K562 (cell line): ENCODE measurements at regions not wholly inside any gene's neighbourhood (a gene's known extent, or its start where the extent isn't known, plus 50 kb on each side); places are given as distances from the start of the nearest gene placed in this dataset.

Experiments used
- BRCA1 ChIP-seq, 2 experiments: fragments of 450-650 bp in 1 of 2; sonication (generic) in 1 of 2; formaldehyde crosslinking in 1 of 2; IDR thresholded peaks; 2 replicates each; pipeline versions ENCODE4 v1.5.0 to v1.6.1; 2017 to 2020; ENCODE audit warnings: mild to moderate bottlenecking in 1 of 2, missing genetic modification reagents in 1 of 2
- CXXC5 ChIP-seq: fragments of 250-450 bp; sonication (Bioruptor Pico); IDR thresholded peaks from 2 replicates; pipeline ENCODE4 v1.8.0; 2022; ENCODE audit warnings: inconsistent platforms, mild to moderate bottlenecking, moderate library complexity
- EP300 ChIP-seq: IDR thresholded peaks from 2 replicates; pipeline ENCODE4 v1.6.1; 2012; ENCODE audit warnings: low read length, improper control_type of control experiment
- ETV1 ChIP-seq: fragments of 450-650 bp; conservative IDR thresholded peaks from 2 replicates; pipeline ENCODE4 v1.6.1; 2016; ENCODE audit warnings: missing genetic modification characterization, control low read depth, low read depth, missing compliant biosample characterization
- FOXK1 ChIP-seq: sonication (generic); formaldehyde crosslinking; IDR thresholded peaks from 2 replicates; pipeline ENCODE4 v1.8.0; 2022; ENCODE audit warnings: missing genetic modification reagents, mild to moderate bottlenecking, borderline replicate concordance
- FOXM1 ChIP-seq, 2 experiments: fragments of 450-650 bp in 1 of 2; sonication (generic) in 1 of 2; formaldehyde crosslinking in 1 of 2; IDR thresholded peaks; 2 replicates each; pipeline versions ENCODE4 v1.6.1 to v1.9.0; 2017 to 2022; ENCODE audit warnings: low read depth in 2 of 2, mild to moderate bottlenecking in 2 of 2, missing genetic modification reagents in 1 of 2, moderate library complexity in 1 of 2
- HMGN3 ChIP-seq: IDR thresholded peaks from 2 replicates; pipeline ENCODE4 v1.6.1; 2011; ENCODE audit warnings: borderline replicate concordance, low read depth, mild to moderate bottlenecking, mixed read lengths, low read length; ENCODE audit not compliant: insufficient read length; ENCODE audit errors: extremely low read depth
- ID3 ChIP-seq, 2 experiments: fragments of 250-450 bp in 1 of 2; fragments of 450-650 bp in 1 of 2; sonication (Bioruptor Pico) in 1 of 2; IDR thresholded peaks; 2 replicates each; pipeline versions ENCODE4 v1.6.1 to v1.8.0; 2016 to 2021; ENCODE audit warnings: mild to moderate bottlenecking in 2 of 2, moderate library complexity in 2 of 2, missing compliant biosample characterization in 1 of 2, missing genetic modification characterization in 1 of 2
- LARP7 ChIP-seq: fragments of 450-650 bp; IDR thresholded peaks from 2 replicates; pipeline ENCODE4 v1.6.1; 2016
- MCM7 ChIP-seq, 2 experiments: fragments of 450-650 bp; IDR thresholded peaks; 2 replicates each; pipeline ENCODE4 v1.6.1; 2016 to 2018
- MED1 ChIP-seq: sonication (generic); formaldehyde crosslinking; IDR thresholded peaks from 2 replicates; pipeline ENCODE4 v1.8.1; 2023; ENCODE audit warnings: missing genetic modification reagents, borderline replicate concordance
- NFXL1 ChIP-seq: fragments of 450-650 bp; formaldehyde crosslinking; IDR thresholded peaks from 2 replicates; pipeline ENCODE4 v1.4.0; 2021; ENCODE audit warnings: mild to moderate bottlenecking
- NR2F6 ChIP-seq: fragments of 450-650 bp; formaldehyde crosslinking; IDR thresholded peaks from 2 replicates; pipeline ENCODE4 v1.4.0; 2020; ENCODE audit warnings: mild to moderate bottlenecking
- PCBP2 ChIP-seq: fragments of 200-400 bp; formaldehyde crosslinking; IDR thresholded peaks from 2 replicates; pipeline ENCODE4 v1.6.1; 2018; ENCODE audit warnings: low read length, low read depth, mild to moderate bottlenecking, moderate library complexity; ENCODE audit not compliant: poor library complexity, severe bottlenecking
- PHF20 ChIP-seq: fragments of 450-650 bp; IDR thresholded peaks from 2 replicates; pipeline ENCODE4 v1.6.1; 2018; ENCODE audit not compliant: partially characterized antibody
- PTBP1 ChIP-seq: fragments of 200-400 bp; formaldehyde crosslinking; IDR thresholded peaks from 2 replicates; pipeline ENCODE4 v1.6.1; 2017; ENCODE audit warnings: low read depth, low read length
- RAD21 ChIP-seq, 2 experiments: fragments of 250-450 bp in 1 of 2; fragments of 450-650 bp in 1 of 2; sonication (Bioruptor Pico) in 1 of 2; formaldehyde crosslinking in 1 of 2; IDR thresholded peaks in 1 of 2; conservative IDR thresholded peaks in 1 of 2; 2 replicates each; pipeline versions ENCODE4 v1.4.0 to v1.8.0; 2020 to 2022; ENCODE audit warnings: mild to moderate bottlenecking in 2 of 2, moderate library complexity in 1 of 2
- RBM25 ChIP-seq: fragments of 200-400 bp; formaldehyde crosslinking; IDR thresholded peaks from 2 replicates; pipeline ENCODE4 v1.6.1; 2018; ENCODE audit warnings: low read length, low read depth, moderate library complexity; ENCODE audit not compliant: severe bottlenecking
- SIN3B ChIP-seq: fragments of 450-650 bp; IDR thresholded peaks from 2 replicates; pipeline ENCODE4 v1.6.1; 2017; ENCODE audit warnings: low read depth, mild to moderate bottlenecking, moderate library complexity
- SPI1 ChIP-seq: IDR thresholded peaks from 2 replicates; pipeline ENCODE4 v1.6.1; 2011; ENCODE audit warnings: low read depth, low read length, control low read depth, borderline replicate concordance
- TBL1XR1 ChIP-seq, 2 experiments: IDR thresholded peaks; 2 replicates each; pipeline ENCODE4 v1.6.1; 2012; ENCODE audit warnings: improper control_type of control experiment in 2 of 2, low read length in 2 of 2, mild to moderate bottlenecking in 1 of 2
- XRCC5 ChIP-seq: fragments of 200-400 bp; formaldehyde crosslinking; IDR thresholded peaks from 2 replicates; pipeline ENCODE4 v1.6.1; 2017; ENCODE audit warnings: low read depth, mild to moderate bottlenecking, low read length
- ZNF24 ChIP-seq: fragments of 450-650 bp; IDR thresholded peaks from 2 replicates; pipeline ENCODE4 v1.6.1; 2016
- ZNF277 ChIP-seq: fragments of 250-450 bp; sonication (Bioruptor Pico); IDR thresholded peaks from 2 replicates; pipeline ENCODE4 v1.8.0; 2022; ENCODE audit warnings: inconsistent platforms, mild to moderate bottlenecking, moderate library complexity, borderline replicate concordance
- ZNF77 ChIP-seq: fragments of 250-450 bp; sonication (Bioruptor Pico); IDR thresholded peaks from 2 replicates; pipeline ENCODE4 v1.5.0; 2020
- ZNF778 ChIP-seq: fragments of 450-650 bp; formaldehyde crosslinking; IDR thresholded peaks from 2 replicates; pipeline ENCODE4 v1.4.0; 2020; ENCODE audit warnings: mild to moderate bottlenecking, moderate library complexity
- TF ChIP-seq, protein P1 (sequence below): fragments of 450-650 bp; formaldehyde crosslinking; IDR thresholded peaks from 2 replicates; pipeline ENCODE4 v1.4.0; 2020; ENCODE audit warnings: mild to moderate bottlenecking, moderate library complexity

- TF ChIP-seq PTBP1 (no peak), FOXM1 (IDR thresholded peaks at IDR 0.05; ENCODE audit: low read depth) (no peak), FOXM1 (CRISPR knock-in tag; IDR thresholded peaks at IDR 0.05; ENCODE audit: low read depth) (no peak), SPI1 (no peak), SIN3B (no peak), NR2F6 (CRISPR knock-in tag) (no peak), XRCC5 (no peak), NFXL1 (CRISPR knock-in tag) (0 out of 2 replicates have a peak, but pooled peaks have one; percentile 42), RAD21 (CRISPR knock-in tag; conservative IDR thresholded peaks at IDR 0.05 in 1 of 2, IDR thresholded peaks at IDR 0.05 in 1 of 2) (peak; percentile 80 to 81), ID3 (CRISPR knock-in tag; IDR thresholded peaks at IDR 0.05) (no peak), ID3 (tag; IDR thresholded peaks at IDR 0.05) (no peak), CXXC5 (CRISPR knock-in tag) (peak; percentile 48), RBM25 (no peak), EP300 (peak; percentile 22; the same call in 1 of the 2 replicates), HMGN3 (no peak), BRCA1 (IDR thresholded peaks at IDR 0.05) (no peak), BRCA1 (CRISPR knock-in tag; IDR thresholded peaks at IDR 0.05) (no peak), ZNF277 (CRISPR knock-in tag) (no peak), ETV1 (tag) (no peak; the same call in 1 of the 2 replicates), MCM7 (IDR thresholded peaks at IDR 0.05) (no peak; a peak in 1 of 4 replicates), MED1 (no peak), ZNF24 (peak; percentile 55), TBL1XR1 (IDR thresholded peaks at IDR 0.05; ENCODE audit: low read length in 2 of 2) (no peak), ZNF778 (CRISPR knock-in tag) (no peak), FOXK1 (CRISPR knock-in tag) (no peak), LARP7 (no peak), PCBP2 (no peak), PHF20 (no peak), ZNF77 (CRISPR knock-in tag) (no peak)
- TF ChIP-seq, protein P1, sequence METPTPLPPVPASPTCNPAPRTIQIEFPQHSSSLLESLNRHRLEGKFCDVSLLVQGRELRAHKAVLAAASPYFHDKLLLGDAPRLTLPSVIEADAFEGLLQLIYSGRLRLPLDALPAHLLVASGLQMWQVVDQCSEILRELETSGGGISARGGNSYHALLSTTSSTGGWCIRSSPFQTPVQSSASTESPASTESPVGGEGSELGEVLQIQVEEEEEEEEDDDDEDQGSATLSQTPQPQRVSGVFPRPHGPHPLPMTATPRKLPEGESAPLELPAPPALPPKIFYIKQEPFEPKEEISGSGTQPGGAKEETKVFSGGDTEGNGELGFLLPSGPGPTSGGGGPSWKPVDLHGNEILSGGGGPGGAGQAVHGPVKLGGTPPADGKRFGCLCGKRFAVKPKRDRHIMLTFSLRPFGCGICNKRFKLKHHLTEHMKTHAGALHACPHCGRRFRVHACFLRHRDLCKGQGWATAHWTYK (CRISPR knock-in tag) = 0 out of 2 replicates have a peak, but pooled peaks have one; percentile 44
These were observed 56.1 kb upstream of the FHL2 start (continued) for GRCh38 chr2:105454801-105455485.
